Activated CD4-positive, alpha-beta memory T cell treated with anti-CD3 and anti-CD28 coated beads, Interleukin-2, amount 10 ng/mL, durations not matched to agents 7 days and 5 days (primary cell): ENCODE measurements at regions not wholly inside any gene's neighbourhood (a gene's known extent, or its start where the extent isn't known, plus 50 kb on each side); places are given as distances from the start of the nearest gene placed in this dataset.

Experiments used
- CTCF ChIA-PET: fragments of 350-600 bp; sonication (Branson Sonifier 250); formaldehyde crosslinking; loops from one replicate; lab custom pipeline; 2021; ENCODE audit warnings: antibody characterized with exemption, inconsistent platforms; lab: Charles Lee
- POLR2A ChIA-PET: fragments of 350-600 bp; sonication (Branson Sonifier 250); formaldehyde crosslinking; loops from one replicate; lab custom pipeline; 2021; ENCODE audit warnings: antibody characterized with exemption; lab: Charles Lee
- DNase-seq: peaks from one replicate; pipeline ENCODE4 v3.0.0-alpha.2; 2020
- H3K27ac Mint-ChIP-seq: one replicate; pipeline ENCODE4 v1.8.0; 2021; ENCODE audit warnings: mild to moderate bottlenecking, mixed read lengths
- H3K27me3 Mint-ChIP-seq: one replicate; pipeline ENCODE4 v1.8.0; 2021; ENCODE audit warnings: mixed read lengths
- H3K36me3 Mint-ChIP-seq: one replicate; pipeline ENCODE4 v1.8.0; 2021; ENCODE audit warnings: low read depth, mixed read lengths
- H3K4me1 Mint-ChIP-seq: one replicate; pipeline ENCODE4 v1.8.0; 2021; ENCODE audit warnings: mixed read lengths
- H3K4me3 Mint-ChIP-seq: one replicate; pipeline ENCODE4 v1.8.0; 2021; ENCODE audit warnings: mild to moderate bottlenecking, mixed read lengths
- H3K9me3 Mint-ChIP-seq: one replicate; pipeline ENCODE4 v1.8.0; 2021; ENCODE audit warnings: mixed read lengths

- Mint-ChIP-seq H3K4me3 (no peak overlapping the region), H3K4me1 (no peaks in the 10 kb centered on the region), H3K9me3 (no peaks in the 10 kb centered on the region), H3K27me3 (peaks cover 14% of the 10 kb centered on the region), H3K27ac (no peak overlapping the region), H3K36me3 (no peaks in the 10 kb centered on the region)
- DNase-seq: no peak
- ChIA-PET CTCF (no interaction called here), POLR2A (no interaction called here)
Measured at GRCh38 chr15:62605282-62605681, 437.3 kb upstream of the TPM1 start.

GRCh38 chr15:62606376-62607113 lies 436.0 kb upstream of the TPM1 start:
- H3K36me3 Mint-ChIP-seq: no peaks in the 10 kb centered on the region
- peaks cover 18% of the 10 kb centered on the region for H3K27me3 Mint-ChIP-seq
- H3K4me3 Mint-ChIP-seq: no peak overlapping the region
- POLR2A ChIA-PET: no interaction called here
- H3K4me1 Mint-ChIP-seq: no peaks in the 10 kb centered on the region
- H3K27ac Mint-ChIP-seq: no peak overlapping the region
- no peak for DNase-seq
- H3K9me3 Mint-ChIP-seq: no peaks in the 10 kb centered on the region
- CTCF ChIA-PET: no interaction called here

GRCh38 chr15:62607114-62607462 lies 435.5 kb upstream of the TPM1 start:
- POLR2A ChIA-PET: no interaction called here
- CTCF ChIA-PET: no interaction called here
- Mint-ChIP-seq H3K27ac (no peak overlapping the region), H3K36me3 (no peaks in the 10 kb centered on the region), H3K27me3 (peaks cover 18% of the 10 kb centered on the region), H3K4me1 (no peaks in the 10 kb centered on the region), H3K4me3 (no peak overlapping the region), H3K9me3 (no peaks in the 10 kb centered on the region)
- no peak for DNase-seq

GRCh38 chr15:62607643-62608042 lies 434.9 kb upstream of the TPM1 start:
- DNase-seq: no peak
- Mint-ChIP-seq H3K4me3 (no peak overlapping the region), H3K9me3 (no peaks in the 10 kb centered on the region), H3K27me3 (peaks cover 19% of the 10 kb centered on the region), H3K27ac (no peak overlapping the region), H3K4me1 (no peaks in the 10 kb centered on the region), H3K36me3 (no peaks in the 10 kb centered on the region)
- ChIA-PET POLR2A (no interaction called here), CTCF (no interaction called here)

DNA sequence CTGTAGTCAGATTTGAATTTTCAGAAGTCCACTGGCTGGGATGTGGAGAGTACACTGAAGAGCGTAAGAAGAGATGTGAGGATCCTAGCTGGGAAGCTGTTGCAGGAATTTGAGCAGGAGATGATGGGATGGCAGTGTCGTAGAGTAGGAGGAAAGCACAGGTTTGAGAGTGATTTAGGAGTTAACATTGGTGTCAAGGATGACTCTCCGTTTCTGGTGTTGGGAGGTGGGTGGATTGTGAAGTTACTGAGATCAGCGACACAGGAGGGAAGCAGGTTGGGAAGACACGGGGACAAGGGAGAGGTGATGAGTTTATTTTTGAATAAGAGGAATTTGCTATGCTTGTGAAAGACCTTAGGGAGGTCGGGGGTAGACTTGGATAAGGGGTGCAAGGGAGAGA lies 434.2 kb upstream of the TPM1 start:
- no peaks in the 10 kb centered on the region for H3K9me3 Mint-ChIP-seq
- ChIA-PET CTCF (no interaction called here), POLR2A (no interaction called here)
- H3K27me3 Mint-ChIP-seq: peaks cover 16% of the 10 kb centered on the region
- no peak overlapping the region for H3K4me3 Mint-ChIP-seq
- no peak for DNase-seq
- no peaks in the 10 kb centered on the region for H3K36me3 Mint-ChIP-seq
- no peaks in the 10 kb centered on the region for H3K4me1 Mint-ChIP-seq
- H3K27ac Mint-ChIP-seq: no peak overlapping the region

- no peak overlapping the region for H3K4me3 Mint-ChIP-seq
- no peaks in the 10 kb centered on the region for H3K36me3 Mint-ChIP-seq
- H3K4me1 Mint-ChIP-seq: no peaks in the 10 kb centered on the region
- no peaks in the 10 kb centered on the region for H3K9me3 Mint-ChIP-seq
- ChIA-PET CTCF (no interaction called here), POLR2A (no interaction called here)
- DNase-seq: no peak
- no peak overlapping the region for H3K27ac Mint-ChIP-seq
- H3K27me3 Mint-ChIP-seq: peaks cover 18% of the 10 kb centered on the region
Measured at GRCh38 chr15:62610265-62610869, 432.2 kb upstream of the TPM1 start.

DNA sequence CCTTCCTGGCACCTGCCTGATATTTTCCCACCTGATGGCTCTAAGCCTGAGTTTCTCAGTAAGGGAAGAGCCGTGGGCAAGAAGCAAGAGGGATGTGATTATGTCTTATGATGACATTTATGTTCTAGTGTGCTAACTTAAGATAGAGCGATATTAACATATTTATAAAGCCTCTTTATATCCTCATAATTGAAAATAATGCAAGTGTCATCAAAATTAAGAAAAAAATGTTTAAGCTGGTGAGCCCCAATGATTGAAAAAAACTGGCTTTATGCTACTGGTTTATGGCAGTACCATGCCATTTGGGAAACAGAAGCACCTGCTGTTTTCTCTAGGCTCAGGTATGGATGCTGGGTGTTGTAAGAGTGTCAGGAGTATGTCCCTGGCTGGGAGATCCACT lies 431.5 kb upstream of the TPM1 start:
- peaks cover 18% of the 10 kb centered on the region for H3K27me3 Mint-ChIP-seq
- POLR2A ChIA-PET: no interaction called here
- no peak for DNase-seq
- CTCF ChIA-PET: no interaction called here
- H3K9me3 Mint-ChIP-seq: no peaks in the 10 kb centered on the region
- H3K36me3 Mint-ChIP-seq: no peaks in the 10 kb centered on the region
- H3K4me3 Mint-ChIP-seq: no peak overlapping the region
- no peak overlapping the region for H3K27ac Mint-ChIP-seq
- no peaks in the 10 kb centered on the region for H3K4me1 Mint-ChIP-seq

GRCh38 chr15:62612183-62612733 lies 430.3 kb upstream of the TPM1 start:
- no peaks in the 10 kb centered on the region for H3K9me3 Mint-ChIP-seq
- ChIA-PET CTCF (no interaction called here), POLR2A (no interaction called here)
- no peak overlapping the region for H3K27ac Mint-ChIP-seq
- peaks cover 18% of the 10 kb centered on the region for H3K27me3 Mint-ChIP-seq
- no peak for DNase-seq
- H3K4me3 Mint-ChIP-seq: no peak overlapping the region
- H3K4me1 Mint-ChIP-seq: no peaks in the 10 kb centered on the region
- H3K36me3 Mint-ChIP-seq: no peaks in the 10 kb centered on the region

GRCh38 chr15:62612771-62613170 lies 429.8 kb upstream of the TPM1 start:
- H3K9me3 Mint-ChIP-seq: no peaks in the 10 kb centered on the region
- no peaks in the 10 kb centered on the region for H3K4me1 Mint-ChIP-seq
- H3K27me3 Mint-ChIP-seq: peaks cover 18% of the 10 kb centered on the region
- POLR2A ChIA-PET: no interaction called here
- no peak overlapping the region for H3K4me3 Mint-ChIP-seq
- no peak for DNase-seq
- H3K27ac Mint-ChIP-seq: no peak overlapping the region
- H3K36me3 Mint-ChIP-seq: no peaks in the 10 kb centered on the region
- CTCF ChIA-PET: interaction anchor here (0.8 kb wide), 1 partner anchor 58 kb away, joined by 3 read pairs; no protein-coding TSS in a partner anchor

GRCh38 chr15:62616746-62617145 lies 425.8 kb upstream of the TPM1 start:
- Mint-ChIP-seq H3K27me3 (peaks cover 7% of the 10 kb centered on the region), H3K4me1 (no peaks in the 10 kb centered on the region), H3K27ac (no peak overlapping the region), H3K4me3 (no peak overlapping the region), H3K9me3 (no peaks in the 10 kb centered on the region), H3K36me3 (no peaks in the 10 kb centered on the region)
- ChIA-PET CTCF (no interaction called here), POLR2A (no interaction called here)
- DNase-seq: no peak

DNA sequence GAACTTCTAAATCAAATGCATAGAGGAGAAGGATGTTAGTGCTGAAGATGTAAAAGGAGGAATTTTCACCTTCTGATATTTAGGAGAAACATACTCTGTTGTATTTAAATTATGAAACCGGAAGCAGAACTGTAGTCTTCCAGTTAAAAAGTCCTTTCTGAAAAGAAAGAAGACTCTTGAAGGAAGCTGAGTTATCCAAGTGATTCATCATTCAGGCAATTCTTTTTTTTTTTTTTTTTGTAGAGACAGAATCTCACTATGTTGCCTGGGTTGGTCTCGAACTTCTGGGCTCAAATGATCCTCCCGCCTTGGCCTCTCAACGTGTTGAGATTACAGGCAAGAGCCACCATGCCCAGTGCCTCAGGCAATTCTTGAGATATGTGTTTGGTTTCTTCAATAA lies 424.8 kb upstream of the TPM1 start:
- peaks cover 4% of the 10 kb centered on the region for H3K27me3 Mint-ChIP-seq
- POLR2A ChIA-PET: no interaction called here
- no peaks in the 10 kb centered on the region for H3K4me1 Mint-ChIP-seq
- CTCF ChIA-PET: no interaction called here
- no peak overlapping the region for H3K4me3 Mint-ChIP-seq
- H3K27ac Mint-ChIP-seq: no peak overlapping the region
- no peak for DNase-seq
- no peaks in the 10 kb centered on the region for H3K36me3 Mint-ChIP-seq
- no peaks in the 10 kb centered on the region for H3K9me3 Mint-ChIP-seq

DNA sequence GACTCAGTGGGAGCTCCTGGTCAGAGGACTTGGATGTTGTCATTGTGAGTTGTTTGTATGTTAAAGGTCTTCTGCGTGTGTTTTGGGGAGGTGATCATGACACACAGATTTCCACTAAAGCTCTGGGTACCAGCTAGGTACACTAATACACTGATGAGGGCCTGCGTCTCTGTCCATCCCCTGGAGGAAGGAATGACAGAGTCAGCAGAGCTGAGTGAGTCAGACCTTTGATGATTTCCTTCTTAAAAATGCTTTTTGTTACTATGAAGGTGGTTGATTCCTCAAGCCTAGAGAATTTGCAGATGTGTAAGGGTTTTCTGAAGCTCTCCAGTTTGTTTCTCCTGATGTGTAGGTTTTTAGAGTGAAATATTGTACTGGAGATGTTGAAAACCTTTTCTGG lies 424.1 kb upstream of the TPM1 start:
- no peak overlapping the region for H3K27ac Mint-ChIP-seq
- H3K4me3 Mint-ChIP-seq: no peak overlapping the region
- H3K9me3 Mint-ChIP-seq: no peaks in the 10 kb centered on the region
- H3K36me3 Mint-ChIP-seq: no peaks in the 10 kb centered on the region
- DNase-seq: no peak
- H3K27me3 Mint-ChIP-seq: peaks cover 4% of the 10 kb centered on the region
- POLR2A ChIA-PET: no interaction called here
- no peaks in the 10 kb centered on the region for H3K4me1 Mint-ChIP-seq
- CTCF ChIA-PET: interaction anchor here (0.6 kb wide), 1 partner anchor 24 kb away, joined by 3 read pairs; no protein-coding TSS in a partner anchor

GRCh38 chr15:62618846-62619504 lies 423.6 kb upstream of the TPM1 start:
- no peak for DNase-seq
- Mint-ChIP-seq H3K9me3 (no peaks in the 10 kb centered on the region), H3K27me3 (peaks cover 4% of the 10 kb centered on the region), H3K4me3 (no peak overlapping the region), H3K4me1 (no peaks in the 10 kb centered on the region), H3K27ac (no peak overlapping the region), H3K36me3 (no peaks in the 10 kb centered on the region)
- POLR2A ChIA-PET: no interaction called here
- CTCF ChIA-PET: interaction anchor here (0.6 kb wide), 1 partner anchor 24 kb away, joined by 3 read pairs; no protein-coding TSS in a partner anchor
